ENCODE measurements at regions not wholly inside any gene's neighbourhood (a gene's known extent, or its start where the extent isn't known, plus 50 kb on each side); places are given as distances from the start of the nearest gene placed in this dataset.

DNA sequence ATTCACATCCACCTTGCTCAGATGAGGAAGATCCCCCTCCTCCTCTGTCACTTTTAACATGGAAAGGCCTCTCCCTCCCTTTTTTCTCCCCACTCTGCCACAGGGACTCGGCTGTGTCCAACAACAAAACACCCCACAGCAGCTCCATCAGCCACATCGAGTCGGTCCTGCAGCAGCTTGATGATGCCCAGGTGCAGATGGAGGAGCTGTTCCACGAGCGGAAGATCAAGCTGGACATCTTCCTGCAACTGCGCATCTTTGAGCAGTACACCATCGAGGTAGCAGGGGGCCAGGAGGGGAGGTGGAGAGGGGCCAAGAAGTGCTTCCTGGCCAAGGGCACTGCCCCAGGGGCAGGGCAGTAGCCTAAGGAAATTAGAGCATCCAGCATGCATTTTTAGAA, 331.7 kb upstream of the UMPS start:
- no peak overlapping the region for H3K4me3 ChIP-seq (ENCODE audit: extremely low read depth, insufficient read depth, low read length, poor library complexity, severe bottlenecking)
- peaks cover 12% of the 10 kb centered on the region for H3K36me3 ChIP-seq (ENCODE audit: control insufficient read depth, insufficient read depth, low read length)
- WGBS, 2 experiments (ENCODE audit: insufficient coverage in 2 of 2), result 93 to 97% methylated on average over 3 to 7 of the region's 7 CpGs
- H3K4me1 ChIP-seq (ENCODE audit: control insufficient read depth, insufficient read depth, low read length, poor library complexity, severe bottlenecking), result peaks cover 21% of the 10 kb centered on the region
- no peak overlapping the region for H3K27ac ChIP-seq (ENCODE audit: low read depth, low read length, severe bottlenecking)
- no peaks in the 10 kb centered on the region for H3K9me3 ChIP-seq (ENCODE audit: control insufficient read depth, low read length)

DNA sequence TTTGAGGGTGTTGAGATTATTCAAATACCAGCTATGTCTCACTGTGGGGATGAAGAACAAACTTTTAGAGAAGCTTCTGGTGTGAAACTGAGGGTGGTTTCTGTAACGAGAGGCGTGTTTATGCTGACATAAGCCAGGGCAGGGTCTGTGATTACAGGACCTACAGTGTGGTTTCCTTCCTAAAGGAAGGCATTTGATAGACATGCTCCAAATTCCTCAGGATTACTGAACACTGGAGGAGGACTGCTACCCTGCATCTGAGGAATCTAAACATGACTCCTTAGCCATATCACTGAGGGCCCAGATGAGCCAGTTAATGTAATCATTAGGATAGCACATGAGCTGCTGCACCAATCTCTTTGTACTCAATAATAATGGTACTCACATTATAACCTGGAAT, 328.4 kb upstream of the UMPS start:
- Histone ChIP-seq H3K9me3 (ENCODE audit: control insufficient read depth, low read length) (no peaks in the 10 kb centered on the region), H3K27ac (ENCODE audit: low read depth, low read length, severe bottlenecking) (peak overlapping the region; percentile 94), H3K4me1 (ENCODE audit: control insufficient read depth, insufficient read depth, low read length, poor library complexity, severe bottlenecking) (peaks cover 21% of the 10 kb centered on the region), H3K4me3 (ENCODE audit: extremely low read depth, insufficient read depth, low read length, poor library complexity, severe bottlenecking) (no peak overlapping the region), H3K36me3 (ENCODE audit: control insufficient read depth, insufficient read depth, low read length) (peaks cover 9% of the 10 kb centered on the region)
- WGBS, 2 experiments (ENCODE audit: insufficient coverage in 2 of 2), result 66 to 79% methylated on average over 2 of the region's 2 CpGs

DNA sequence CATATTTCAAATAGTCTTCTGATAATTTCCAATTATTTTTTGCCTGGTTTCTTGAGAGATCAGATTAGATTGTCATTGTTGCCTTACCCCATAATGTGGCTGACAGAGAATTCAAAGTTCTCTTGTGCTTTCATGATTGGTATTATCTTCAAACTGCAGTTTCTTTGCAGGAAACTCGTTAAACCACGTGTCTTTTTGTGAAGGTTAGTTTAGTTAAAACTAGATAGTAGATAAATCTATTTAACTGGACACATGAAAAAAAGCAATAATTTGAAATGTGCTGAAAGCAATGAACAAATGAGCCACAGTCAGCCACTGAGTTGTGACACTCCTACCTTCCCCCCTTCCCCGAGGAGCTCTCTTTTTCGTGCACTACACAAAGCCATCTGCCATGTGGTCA, 327.5 kb upstream of the UMPS start:
- Histone ChIP-seq H3K9me3 (ENCODE audit: control insufficient read depth, low read length) (no peaks in the 10 kb centered on the region), H3K27ac (ENCODE audit: low read depth, low read length, severe bottlenecking) (no peak overlapping the region), H3K4me1 (ENCODE audit: control insufficient read depth, insufficient read depth, low read length, poor library complexity, severe bottlenecking) (peaks cover 21% of the 10 kb centered on the region), H3K4me3 (ENCODE audit: extremely low read depth, insufficient read depth, low read length, poor library complexity, severe bottlenecking) (no peak overlapping the region), H3K36me3 (ENCODE audit: control insufficient read depth, insufficient read depth, low read length) (peaks cover 9% of the 10 kb centered on the region)
- 67 to 100% methylated on average over 1 of the region's 4 CpGs for WGBS, 2 experiments (ENCODE audit: insufficient coverage in 2 of 2)

GRCh38 chr3:124404621-124405020, 325.6 kb upstream of the UMPS start:
- Histone ChIP-seq H3K4me1 (ENCODE audit: control insufficient read depth, insufficient read depth, low read length, poor library complexity, severe bottlenecking) (peaks cover 27% of the 10 kb centered on the region), H3K9me3 (ENCODE audit: control insufficient read depth, low read length) (no peaks in the 10 kb centered on the region), H3K27ac (ENCODE audit: low read depth, low read length, severe bottlenecking) (no peak overlapping the region), H3K36me3 (ENCODE audit: control insufficient read depth, insufficient read depth, low read length) (peaks cover 5% of the 10 kb centered on the region), H3K4me3 (ENCODE audit: extremely low read depth, insufficient read depth, low read length, poor library complexity, severe bottlenecking) (no peak overlapping the region)
- 87 to 93% methylated on average over 3 to 4 of the region's 4 CpGs for WGBS, 2 experiments (ENCODE audit: insufficient coverage in 2 of 2)

DNA sequence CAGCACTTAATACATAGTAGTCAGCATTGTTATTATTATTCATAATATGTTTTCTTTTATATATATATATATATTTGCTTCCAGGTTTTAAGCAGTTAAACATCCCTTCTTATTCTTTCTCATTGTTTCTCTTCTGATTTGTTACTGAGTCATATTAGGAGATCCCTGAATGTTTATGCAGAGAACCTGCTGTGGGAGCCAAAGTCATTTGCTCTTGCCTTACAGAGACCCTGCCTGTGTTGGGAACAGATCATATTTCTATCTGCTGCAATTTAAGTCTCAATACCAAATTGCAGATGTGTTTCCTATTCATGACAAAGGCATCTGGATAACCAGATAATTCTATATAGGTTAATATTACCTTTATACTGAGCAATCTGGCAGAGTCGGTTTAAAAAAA, 323.0 kb upstream of the UMPS start:
- H3K27ac ChIP-seq (ENCODE audit: low read depth, low read length, severe bottlenecking), result no peak overlapping the region
- peaks cover 13% of the 10 kb centered on the region for H3K36me3 ChIP-seq (ENCODE audit: control insufficient read depth, insufficient read depth, low read length)
- peaks cover 20% of the 10 kb centered on the region for H3K4me1 ChIP-seq (ENCODE audit: control insufficient read depth, insufficient read depth, low read length, poor library complexity, severe bottlenecking)
- WGBS, 2 experiments (ENCODE audit: insufficient coverage in 2 of 2), result 100% methylated on average over 1 of the region's 1 CpG
- no peaks in the 10 kb centered on the region for H3K9me3 ChIP-seq (ENCODE audit: control insufficient read depth, low read length)
- no peak overlapping the region for H3K4me3 ChIP-seq (ENCODE audit: extremely low read depth, insufficient read depth, low read length, poor library complexity, severe bottlenecking)

- peaks cover 12% of the 10 kb centered on the region for H3K4me1 ChIP-seq (ENCODE audit: control insufficient read depth, insufficient read depth, low read length, poor library complexity, severe bottlenecking)
- 47 to 51% methylated on average over 3 of the region's 4 CpGs for WGBS, 2 experiments (ENCODE audit: insufficient coverage in 2 of 2)
- H3K36me3 ChIP-seq (ENCODE audit: control insufficient read depth, insufficient read depth, low read length), result peaks cover 29% of the 10 kb centered on the region
- peak overlapping the region; percentile 72 for H3K27ac ChIP-seq (ENCODE audit: low read depth, low read length, severe bottlenecking)
- H3K4me3 ChIP-seq (ENCODE audit: extremely low read depth, insufficient read depth, low read length, poor library complexity, severe bottlenecking), result no peak overlapping the region
- no peaks in the 10 kb centered on the region for H3K9me3 ChIP-seq (ENCODE audit: control insufficient read depth, low read length)
These were observed 320.5 kb upstream of the UMPS start for GRCh38 chr3:124409650-124410275.

DNA sequence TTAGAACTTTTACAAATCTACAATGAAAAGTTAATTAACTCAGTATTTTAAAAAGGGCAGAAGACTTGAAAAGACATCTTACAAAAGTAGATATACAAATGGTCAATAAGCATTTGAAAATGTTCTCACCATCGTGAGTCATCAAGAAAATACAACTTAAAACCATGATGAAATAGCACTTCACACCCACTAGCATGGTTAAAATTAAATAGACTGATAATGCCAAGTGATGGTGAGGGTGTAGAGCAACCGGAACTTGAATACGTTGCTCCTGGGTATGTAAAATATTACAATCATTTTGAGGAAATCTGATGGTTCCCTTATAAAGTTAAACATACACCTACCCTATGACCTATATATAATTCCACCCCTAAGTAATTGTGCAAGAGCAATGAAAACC, 319.8 kb upstream of the UMPS start:
- H3K4me1 ChIP-seq (ENCODE audit: control insufficient read depth, insufficient read depth, low read length, poor library complexity, severe bottlenecking), result peaks cover 12% of the 10 kb centered on the region
- H3K4me3 ChIP-seq (ENCODE audit: extremely low read depth, insufficient read depth, low read length, poor library complexity, severe bottlenecking), result no peak overlapping the region
- H3K9me3 ChIP-seq (ENCODE audit: control insufficient read depth, low read length), result no peaks in the 10 kb centered on the region
- no peak overlapping the region for H3K27ac ChIP-seq (ENCODE audit: low read depth, low read length, severe bottlenecking)
- H3K36me3 ChIP-seq (ENCODE audit: control insufficient read depth, insufficient read depth, low read length), result peaks cover 36% of the 10 kb centered on the region
- WGBS, 2 experiments (ENCODE audit: insufficient coverage in 2 of 2), result no CpG with 5 or more reads among the region's 3 CpGs

- peaks cover 37% of the 10 kb centered on the region for H3K36me3 ChIP-seq (ENCODE audit: control insufficient read depth, insufficient read depth, low read length)
- peaks cover 12% of the 10 kb centered on the region for H3K4me1 ChIP-seq (ENCODE audit: control insufficient read depth, insufficient read depth, low read length, poor library complexity, severe bottlenecking)
- H3K9me3 ChIP-seq (ENCODE audit: control insufficient read depth, low read length), result no peaks in the 10 kb centered on the region
- H3K4me3 ChIP-seq (ENCODE audit: extremely low read depth, insufficient read depth, low read length, poor library complexity, severe bottlenecking), result no peak overlapping the region
- H3K27ac ChIP-seq (ENCODE audit: low read depth, low read length, severe bottlenecking), result no peak overlapping the region
These were observed 318.5 kb upstream of the UMPS start for GRCh38 chr3:124411728-124412127.

DNA sequence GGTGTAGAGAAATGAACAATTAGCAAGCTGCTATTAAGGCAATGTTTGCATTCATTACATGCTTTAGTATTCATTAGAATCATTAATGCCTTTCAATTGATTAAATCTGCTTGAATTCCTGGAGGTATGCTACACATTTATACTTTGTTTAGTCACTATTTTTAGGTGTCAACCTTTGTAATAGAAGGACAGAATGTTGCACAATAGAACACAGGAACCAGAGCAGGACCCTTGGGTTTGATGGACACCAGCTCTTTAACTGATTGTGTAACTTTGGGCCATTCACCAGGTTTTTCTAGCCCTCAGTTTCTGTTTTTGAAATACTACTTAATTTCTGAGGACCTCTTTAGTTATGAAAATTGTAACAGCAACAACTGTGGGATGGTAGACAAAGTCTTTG, 317.6 kb upstream of the UMPS start:
- Histone ChIP-seq H3K9me3 (ENCODE audit: control insufficient read depth, low read length) (no peaks in the 10 kb centered on the region), H3K4me1 (ENCODE audit: control insufficient read depth, insufficient read depth, low read length, poor library complexity, severe bottlenecking) (peaks cover 12% of the 10 kb centered on the region), H3K4me3 (ENCODE audit: extremely low read depth, insufficient read depth, low read length, poor library complexity, severe bottlenecking) (no peak overlapping the region), H3K36me3 (ENCODE audit: control insufficient read depth, insufficient read depth, low read length) (peaks cover 37% of the 10 kb centered on the region), H3K27ac (ENCODE audit: low read depth, low read length, severe bottlenecking) (no peak overlapping the region)

GRCh38 chr3:124413393-124413792, 316.9 kb upstream of the UMPS start:
- Histone ChIP-seq H3K4me1 (ENCODE audit: control insufficient read depth, insufficient read depth, low read length, poor library complexity, severe bottlenecking) (peaks cover 12% of the 10 kb centered on the region), H3K36me3 (ENCODE audit: control insufficient read depth, insufficient read depth, low read length) (peaks cover 37% of the 10 kb centered on the region), H3K9me3 (ENCODE audit: control insufficient read depth, low read length) (no peaks in the 10 kb centered on the region), H3K27ac (ENCODE audit: low read depth, low read length, severe bottlenecking) (no peak overlapping the region), H3K4me3 (ENCODE audit: extremely low read depth, insufficient read depth, low read length, poor library complexity, severe bottlenecking) (no peak overlapping the region)
- WGBS, 2 experiments (ENCODE audit: insufficient coverage in 2 of 2), result 89 to 97% methylated on average over 8 of the region's 9 CpGs

DNA sequence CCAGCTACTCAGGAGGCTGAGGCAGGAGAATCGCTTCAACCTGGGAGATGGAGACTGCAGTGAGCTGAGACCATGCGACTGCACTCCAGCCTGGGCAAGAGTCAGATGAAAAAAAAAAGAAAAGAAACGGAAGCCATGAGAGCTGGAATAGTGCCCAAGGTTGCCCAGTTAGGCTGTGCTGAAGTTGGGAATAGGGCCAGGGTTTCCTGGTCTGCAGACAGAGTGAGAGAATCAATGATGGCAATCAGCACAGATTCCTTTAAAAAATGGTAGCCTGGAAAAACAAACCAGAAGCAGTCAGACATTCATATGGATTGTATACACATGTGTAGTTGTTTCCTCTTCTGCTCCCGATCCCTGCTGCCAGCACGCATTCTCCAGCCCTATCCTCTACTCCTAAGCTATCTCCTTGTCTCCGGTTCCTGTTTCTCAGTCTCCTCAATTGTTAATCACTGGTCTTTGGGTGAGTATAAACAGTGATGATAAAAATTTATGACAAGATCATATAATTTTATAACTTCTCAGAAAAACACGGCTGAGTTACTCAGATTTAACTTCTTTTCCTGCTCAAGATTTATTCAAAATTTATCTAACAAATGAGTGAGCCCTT, 316.2 kb upstream of the UMPS start:
- H3K4me3 ChIP-seq (ENCODE audit: extremely low read depth, insufficient read depth, low read length, poor library complexity, severe bottlenecking), result no peak overlapping the region
- peaks cover 37% of the 10 kb centered on the region for H3K36me3 ChIP-seq (ENCODE audit: control insufficient read depth, insufficient read depth, low read length)
- peaks cover 12% of the 10 kb centered on the region for H3K4me1 ChIP-seq (ENCODE audit: control insufficient read depth, insufficient read depth, low read length, poor library complexity, severe bottlenecking)
- H3K9me3 ChIP-seq (ENCODE audit: control insufficient read depth, low read length), result no peaks in the 10 kb centered on the region
- no peak overlapping the region for H3K27ac ChIP-seq (ENCODE audit: low read depth, low read length, severe bottlenecking)
- 90 to 95% methylated on average over 3 of the region's 7 CpGs for WGBS, 2 experiments (ENCODE audit: insufficient coverage in 2 of 2)

Measured in mesodermal cell (in vitro differentiated cells).